Lower leg skin (tissue), 3 donors: ENCODE measurements at regions not wholly inside any gene's neighbourhood (a gene's known extent, or its start where the extent isn't known, plus 50 kb on each side); places are given as distances from the start of the nearest gene placed in this dataset.

Source experiments
- CTCF ChIP-seq, 3 donors: fragments of 450-650 bp; IDR thresholded peaks; one replicate each; pipeline ENCODE4 v1.5.1; 2016; ENCODE audit warnings: antibody characterized with exemption in 3 of 3, mild to moderate bottlenecking in 3 of 3, moderate library complexity in 2 of 3
- POLR2A ChIP-seq, 2 donors: fragments of 450-650 bp; IDR thresholded peaks; one replicate each; pipeline ENCODE4 v1.6.1; 2016 to 2017; ENCODE audit warnings: antibody characterized with exemption in 2 of 2, mild to moderate bottlenecking in 1 of 2, moderate library complexity in 1 of 2

GRCh38 chr11:90363739-90364138 lies 140.9 kb upstream of the CHORDC1 start:
- TF ChIP-seq POLR2A (IDR thresholded peaks at IDR 0.05) (no peak), CTCF (IDR thresholded peaks at IDR 0.05) (no peak)
